Colonic mucosa (tissue), 4 donors: ENCODE measurements at regions not wholly inside any gene's neighbourhood (a gene's known extent, or its start where the extent isn't known, plus 50 kb on each side); places are given as distances from the start of the nearest gene placed in this dataset.

Source experiments
- DNase-seq: peaks from one replicate; pipeline ENCODE4 v3.0.0-alpha.2; 2020
- H3K27ac ChIP-seq: fragments of 200-600 bp; one replicate; pipeline ENCODE4 v1.8.0; 2021
- H3K27me3 ChIP-seq: fragments of 200-600 bp; one replicate; pipeline ENCODE4 v1.8.0; 2021
- H3K36me3 ChIP-seq: fragments of 200-600 bp; one replicate; pipeline ENCODE4 v1.8.0; 2021
- H3K4me1 ChIP-seq: fragments of 200-600 bp; one replicate; pipeline ENCODE4 v1.8.0; 2021; ENCODE audit warnings: mild to moderate bottlenecking
- H3K4me3 ChIP-seq: fragments of 200-600 bp; one replicate; pipeline ENCODE4 v1.8.0; 2021
- H3K9ac ChIP-seq, 2 donors: one replicate each; pipeline ENCODE4 v1.7.0; 2013; ENCODE audit warnings: control low read depth in 2 of 2, low read depth in 2 of 2, low read length in 2 of 2
- H3K9me3 ChIP-seq: fragments of 200-600 bp; one replicate; pipeline ENCODE4 v1.8.0; 2021
- intact Hi-C: fragments of 100-400 bp; cut with DNase I; formaldehyde crosslinking; loops from one replicate; pipeline ENCODE4 v1.14.1; 2022
- TF ChIP-seq, protein P1 (sequence below): fragments of 200-600 bp; IDR thresholded peaks from one replicate; pipeline ENCODE4 v1.8.0; 2022; ENCODE audit warnings: antibody characterized with exemption, mild to moderate bottlenecking
- donor health status: healthy.
- donor health status: DM: no; HTN: no; CAD: no.
- donor health status: DM: no; HTN: no; CAD: no.

GRCh38 chrX:122783918-122784317, 400.2 kb upstream of the GRIA3 start:
- intact Hi-C loops = no loop called here
- H3K4me1 ChIP-seq = no peaks in the 10 kb centered on the region
- H3K4me3 ChIP-seq = no peak overlapping the region
- H3K36me3 ChIP-seq = no peaks in the 10 kb centered on the region
- H3K9ac ChIP-seq = no peak overlapping the region
- H3K27ac ChIP-seq = no peak overlapping the region
- no peak for DNase-seq
- no peaks in the 10 kb centered on the region for H3K9me3 ChIP-seq
- H3K27me3 ChIP-seq = no peaks in the 10 kb centered on the region
- TF ChIP-seq, protein P1, sequence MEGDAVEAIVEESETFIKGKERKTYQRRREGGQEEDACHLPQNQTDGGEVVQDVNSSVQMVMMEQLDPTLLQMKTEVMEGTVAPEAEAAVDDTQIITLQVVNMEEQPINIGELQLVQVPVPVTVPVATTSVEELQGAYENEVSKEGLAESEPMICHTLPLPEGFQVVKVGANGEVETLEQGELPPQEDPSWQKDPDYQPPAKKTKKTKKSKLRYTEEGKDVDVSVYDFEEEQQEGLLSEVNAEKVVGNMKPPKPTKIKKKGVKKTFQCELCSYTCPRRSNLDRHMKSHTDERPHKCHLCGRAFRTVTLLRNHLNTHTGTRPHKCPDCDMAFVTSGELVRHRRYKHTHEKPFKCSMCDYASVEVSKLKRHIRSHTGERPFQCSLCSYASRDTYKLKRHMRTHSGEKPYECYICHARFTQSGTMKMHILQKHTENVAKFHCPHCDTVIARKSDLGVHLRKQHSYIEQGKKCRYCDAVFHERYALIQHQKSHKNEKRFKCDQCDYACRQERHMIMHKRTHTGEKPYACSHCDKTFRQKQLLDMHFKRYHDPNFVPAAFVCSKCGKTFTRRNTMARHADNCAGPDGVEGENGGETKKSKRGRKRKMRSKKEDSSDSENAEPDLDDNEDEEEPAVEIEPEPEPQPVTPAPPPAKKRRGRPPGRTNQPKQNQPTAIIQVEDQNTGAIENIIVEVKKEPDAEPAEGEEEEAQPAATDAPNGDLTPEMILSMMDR = no peak

DNA sequence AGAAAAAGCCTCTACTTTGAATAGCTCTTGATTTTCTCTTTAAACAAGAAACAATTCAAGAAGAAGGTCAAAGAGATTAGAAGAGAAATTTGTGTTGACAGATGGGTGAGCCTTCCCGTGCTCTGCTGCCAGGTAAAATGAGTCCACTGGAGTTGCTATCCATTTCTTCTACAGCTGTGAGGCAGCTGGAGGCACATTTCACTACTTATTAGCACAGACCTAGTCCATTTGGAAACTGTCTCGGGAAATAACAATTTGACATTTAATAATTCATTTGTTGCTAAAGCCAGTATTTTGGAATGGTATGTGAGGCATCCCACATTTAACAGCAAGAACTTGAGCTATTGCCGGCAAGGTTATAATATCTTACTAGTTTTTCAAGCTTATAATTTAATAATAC, 396.8 kb upstream of the GRIA3 start:
- H3K9ac ChIP-seq = no peak overlapping the region
- intact Hi-C loops = no loop called here
- no peak overlapping the region for H3K4me3 ChIP-seq
- H3K27me3 ChIP-seq = no peaks in the 10 kb centered on the region
- H3K9me3 ChIP-seq = no peaks in the 10 kb centered on the region
- TF ChIP-seq, protein P1 = no peak
- H3K27ac ChIP-seq = no peak overlapping the region
- DNase-seq = no peak
- no peaks in the 10 kb centered on the region for H3K36me3 ChIP-seq
- no peaks in the 10 kb centered on the region for H3K4me1 ChIP-seq

- intact Hi-C loops = no loop called here
- Histone ChIP-seq H3K36me3 (no peaks in the 10 kb centered on the region), H3K27ac (no peak overlapping the region), H3K27me3 (no peaks in the 10 kb centered on the region), H3K4me3 (no peak overlapping the region), H3K4me1 (no peaks in the 10 kb centered on the region), H3K9me3 (no peaks in the 10 kb centered on the region), H3K9ac (no peak overlapping the region)
- TF ChIP-seq, protein P1 = no peak
- no peak for DNase-seq
Observed at GRCh38 chrX:122788216-122788615, 395.9 kb upstream of the GRIA3 start.

- no peaks in the 10 kb centered on the region for H3K27me3 ChIP-seq
- TF ChIP-seq, protein P1 = no peak
- intact Hi-C loops = no loop called here
- no peaks in the 10 kb centered on the region for H3K9me3 ChIP-seq
- no peaks in the 10 kb centered on the region for H3K4me1 ChIP-seq
- no peaks in the 10 kb centered on the region for H3K36me3 ChIP-seq
- no peak for DNase-seq
- no peak overlapping the region for H3K27ac ChIP-seq
- H3K4me3 ChIP-seq = no peak overlapping the region
- no peak overlapping the region for H3K9ac ChIP-seq
Observed at GRCh38 chrX:122790376-122791095, 393.5 kb upstream of the GRIA3 start.

DNA sequence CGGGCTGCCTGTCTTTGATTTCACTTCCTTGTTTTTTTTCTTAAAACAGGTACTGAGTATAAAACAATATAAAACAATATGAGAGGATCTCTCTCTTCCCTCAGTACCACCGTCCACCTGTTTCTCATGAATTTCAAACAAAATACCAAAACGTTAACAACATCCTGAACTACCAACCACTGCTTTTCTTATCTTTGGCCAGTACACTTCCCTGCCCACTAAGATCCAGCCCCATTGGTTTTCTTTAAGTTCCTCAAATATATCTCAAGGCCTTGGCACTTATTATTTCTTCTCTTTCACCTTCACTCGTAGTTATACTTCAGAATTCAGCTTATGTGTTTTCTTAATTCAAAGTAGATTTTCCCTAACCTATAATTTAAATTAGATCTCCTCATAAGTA, 370.2 kb upstream of the GRIA3 start:
- DNase-seq = no peak
- H3K4me3 ChIP-seq = no peak overlapping the region
- TF ChIP-seq, protein P1 = no peak
- H3K27me3 ChIP-seq = no peaks in the 10 kb centered on the region
- no peaks in the 10 kb centered on the region for H3K9me3 ChIP-seq
- no peaks in the 10 kb centered on the region for H3K36me3 ChIP-seq
- intact Hi-C loops = no loop called here
- no peaks in the 10 kb centered on the region for H3K4me1 ChIP-seq
- H3K9ac ChIP-seq = no peak overlapping the region
- H3K27ac ChIP-seq = no peak overlapping the region
